ENCODE measurements at regions not wholly inside any gene's neighbourhood (a gene's known extent, or its start where the extent isn't known, plus 50 kb on each side); places are given as distances from the start of the nearest gene placed in this dataset.
"Not testable (repeated sequence)": the region's sequence is repeated elsewhere in the genome, so short reads cannot be mapped to it uniquely, and the experiment has no call there.

DNA sequence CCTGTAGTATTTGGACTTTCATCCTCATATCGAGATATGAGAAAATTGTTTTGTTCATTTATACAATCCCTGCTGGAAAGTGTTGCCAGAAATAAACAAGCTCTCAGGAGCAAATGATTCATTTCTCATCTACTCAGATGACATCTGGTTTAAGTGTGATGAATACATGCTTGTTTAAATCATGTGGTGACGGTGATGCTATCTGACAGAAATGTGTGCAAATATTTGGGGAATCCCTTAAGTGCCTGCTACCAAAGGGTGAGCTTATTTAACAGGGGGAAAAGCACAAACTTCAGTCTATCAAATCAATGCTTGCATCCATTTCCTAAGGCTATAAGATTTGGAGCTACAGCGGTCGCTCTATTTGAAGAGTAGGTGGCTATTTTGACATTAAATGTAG, 368.3 kb upstream of the SASH1 start:
- no peak for DNase-seq (ENCODE audit: low read depth)

DNA sequence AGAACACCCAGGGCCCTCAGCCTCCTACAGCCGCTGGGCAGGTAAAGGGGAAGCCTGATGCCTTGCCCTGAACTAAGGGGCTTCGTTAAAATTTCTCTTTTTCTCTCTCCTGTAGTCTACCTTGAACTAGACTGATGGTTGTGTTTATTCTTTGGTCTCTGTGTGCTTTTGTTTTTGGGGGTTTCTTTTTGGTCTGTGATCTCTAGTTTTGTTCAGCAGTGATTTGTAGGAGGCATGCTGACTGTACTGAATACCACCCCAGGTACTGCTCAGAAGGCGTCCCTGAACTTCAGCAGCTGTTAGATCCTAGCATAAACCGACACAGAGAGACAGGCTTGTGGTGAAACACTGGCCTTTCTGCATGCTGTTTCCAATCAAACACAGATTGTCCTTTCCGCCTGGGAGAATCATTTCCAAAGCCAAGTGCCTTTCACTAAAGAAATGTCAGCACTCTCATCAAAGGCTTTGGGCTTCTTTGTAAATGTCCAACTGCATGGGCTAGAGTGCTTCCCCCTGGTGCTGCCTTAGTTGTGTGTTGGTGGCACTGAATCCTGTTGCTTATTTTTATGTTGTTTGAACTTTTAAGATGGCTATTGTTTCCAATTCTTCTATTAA, 364.7 kb upstream of the SASH1 start:
- no peak for DNase-seq (ENCODE audit: low read depth)

DNA sequence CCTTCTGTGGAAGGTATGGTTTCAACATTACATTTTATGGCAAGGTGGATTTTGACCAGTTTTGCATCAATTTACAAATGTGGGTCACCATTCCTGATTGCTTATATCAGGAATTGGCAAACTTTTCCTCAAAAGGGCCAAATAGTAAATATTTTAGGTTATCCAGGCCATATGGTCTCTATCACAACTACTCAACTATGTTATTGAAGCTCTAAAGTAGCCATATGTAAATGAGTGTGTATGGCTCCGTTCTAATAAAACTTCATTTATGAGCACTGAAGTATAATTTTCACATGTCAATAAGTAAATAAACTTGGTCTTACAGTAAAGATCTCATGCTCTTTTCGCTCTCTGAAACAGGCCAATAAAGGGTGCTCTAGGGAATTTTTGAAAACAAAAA, 362.7 kb upstream of the SASH1 start:
- DNase-seq (ENCODE audit: low read depth): no peak

DNA sequence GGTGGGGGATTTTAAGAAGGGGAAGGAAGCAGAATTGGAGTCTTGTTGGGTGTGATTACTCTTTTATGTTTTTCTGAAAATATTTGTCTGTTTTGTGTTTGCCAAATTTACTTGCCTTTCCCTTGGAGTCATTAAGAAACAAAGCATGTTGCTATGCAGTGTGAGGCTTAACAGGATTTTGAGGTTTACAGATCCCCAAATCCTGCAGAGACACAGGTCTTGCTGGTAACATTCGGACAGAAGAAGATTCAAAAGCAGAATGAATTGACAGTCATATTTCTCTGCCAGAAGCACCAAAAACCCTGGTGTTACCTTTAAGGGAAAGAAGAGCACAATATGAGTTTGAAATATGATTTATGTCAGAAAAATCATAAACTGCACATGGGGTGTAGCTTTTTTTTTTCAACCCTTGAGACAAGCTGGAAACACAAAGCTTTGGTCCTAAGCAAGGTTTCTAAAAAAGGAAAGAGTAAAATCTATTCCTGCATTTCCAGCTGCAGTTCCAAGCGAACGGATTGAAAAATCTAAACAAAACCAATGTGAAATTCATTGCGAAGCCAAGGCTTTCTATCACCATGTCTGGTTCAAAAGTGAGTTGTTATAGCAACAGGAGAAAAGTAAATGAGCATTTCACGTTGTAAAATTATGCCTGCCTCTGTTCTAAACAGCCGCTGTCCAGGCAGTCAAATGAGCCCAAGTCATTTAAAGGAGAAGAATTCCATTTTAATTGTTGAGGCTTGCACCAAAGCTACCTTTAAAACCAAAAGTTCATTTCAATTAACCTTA, 358.9 kb upstream of the SASH1 start:
- no peak for DNase-seq (ENCODE audit: low read depth)

DNA sequence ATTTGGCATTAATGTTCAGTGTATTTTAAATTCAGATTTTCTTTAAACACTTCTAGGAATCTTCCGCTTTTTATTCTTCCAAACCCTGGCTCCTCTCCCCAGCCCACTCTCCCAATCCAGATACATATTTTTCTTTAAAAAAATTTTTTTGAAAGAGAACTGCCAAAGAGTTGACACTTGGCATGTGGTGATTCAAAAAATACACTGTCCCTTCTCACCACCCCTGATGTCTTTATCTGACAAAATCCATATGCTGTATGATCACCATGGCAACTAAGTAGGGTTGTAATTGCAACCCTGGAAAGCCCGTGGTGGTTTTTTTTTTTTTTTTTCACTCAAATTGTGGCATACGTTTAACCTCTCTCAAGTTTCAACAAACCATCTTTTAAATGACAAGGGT, 355.8 kb upstream of the SASH1 start:
- DNase-seq (ENCODE audit: low read depth): no peak

DNA sequence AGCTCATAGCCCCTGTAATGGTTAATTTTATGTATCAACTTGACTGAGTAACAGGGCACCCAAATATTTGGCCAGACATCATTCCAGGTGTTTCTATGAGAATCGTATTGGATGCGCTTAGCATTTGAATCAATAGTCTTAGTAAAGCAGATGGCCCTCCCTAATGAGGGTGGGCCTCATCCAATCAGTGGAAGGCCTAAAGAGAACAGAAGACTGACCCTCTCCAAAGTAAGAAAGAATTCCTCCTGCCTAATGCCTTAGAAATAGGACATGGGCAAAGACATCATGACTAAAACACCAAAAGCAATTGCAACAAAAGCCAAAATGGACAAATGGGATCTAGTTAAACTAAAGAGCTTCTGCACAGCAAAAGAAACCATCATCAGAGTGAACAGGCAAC, 352.5 kb upstream of the SASH1 start:
- no peak for DNase-seq (ENCODE audit: low read depth)

DNA sequence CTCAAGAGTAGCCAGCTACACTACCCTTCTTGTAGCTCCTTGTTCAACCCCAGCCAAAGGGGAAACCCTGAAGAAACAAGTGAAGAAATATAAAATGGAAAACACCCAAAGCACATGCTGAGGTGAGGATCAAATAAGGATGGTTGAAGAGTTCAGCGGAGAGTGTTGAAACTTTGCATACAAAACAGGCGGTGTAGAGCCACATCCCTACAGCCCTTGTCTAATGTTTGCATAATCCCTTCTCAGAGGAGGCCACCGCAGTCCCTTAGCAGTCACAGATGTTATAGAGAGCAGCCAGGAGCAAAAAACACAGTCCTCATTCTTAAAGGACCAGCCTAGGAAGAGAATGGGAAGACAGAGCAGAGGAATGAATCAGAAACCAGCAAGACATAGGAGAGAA, 350.7 kb upstream of the SASH1 start:
- no peak for DNase-seq (ENCODE audit: low read depth)

DNA sequence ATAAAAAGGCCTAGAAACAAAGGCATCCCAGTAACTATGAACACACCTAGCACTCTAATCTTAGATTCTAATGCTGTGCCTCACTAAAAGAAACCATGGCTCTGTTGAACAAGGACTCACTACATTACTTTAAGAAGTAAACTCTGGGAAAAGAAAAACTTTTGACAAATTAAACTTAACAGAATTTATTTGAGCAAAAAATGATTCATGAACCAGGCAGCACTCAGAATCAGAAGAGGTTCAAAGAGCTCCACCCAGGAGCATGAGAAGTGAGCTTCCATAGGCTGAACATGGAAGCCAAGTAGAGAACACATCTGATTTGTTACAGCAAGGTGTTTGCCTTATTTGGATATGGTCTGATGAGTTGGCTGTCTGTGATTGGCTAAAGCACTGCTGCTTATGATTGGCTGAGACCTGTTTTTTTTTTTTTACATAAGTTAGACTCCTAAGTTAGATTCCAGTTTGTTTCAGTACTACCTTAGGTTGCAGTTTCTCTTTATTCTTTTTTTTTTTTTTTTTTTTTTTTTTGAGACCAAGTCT, 343.6 kb upstream of the SASH1 start:
- DNase-seq (ENCODE audit: low read depth): no peak

DNA sequence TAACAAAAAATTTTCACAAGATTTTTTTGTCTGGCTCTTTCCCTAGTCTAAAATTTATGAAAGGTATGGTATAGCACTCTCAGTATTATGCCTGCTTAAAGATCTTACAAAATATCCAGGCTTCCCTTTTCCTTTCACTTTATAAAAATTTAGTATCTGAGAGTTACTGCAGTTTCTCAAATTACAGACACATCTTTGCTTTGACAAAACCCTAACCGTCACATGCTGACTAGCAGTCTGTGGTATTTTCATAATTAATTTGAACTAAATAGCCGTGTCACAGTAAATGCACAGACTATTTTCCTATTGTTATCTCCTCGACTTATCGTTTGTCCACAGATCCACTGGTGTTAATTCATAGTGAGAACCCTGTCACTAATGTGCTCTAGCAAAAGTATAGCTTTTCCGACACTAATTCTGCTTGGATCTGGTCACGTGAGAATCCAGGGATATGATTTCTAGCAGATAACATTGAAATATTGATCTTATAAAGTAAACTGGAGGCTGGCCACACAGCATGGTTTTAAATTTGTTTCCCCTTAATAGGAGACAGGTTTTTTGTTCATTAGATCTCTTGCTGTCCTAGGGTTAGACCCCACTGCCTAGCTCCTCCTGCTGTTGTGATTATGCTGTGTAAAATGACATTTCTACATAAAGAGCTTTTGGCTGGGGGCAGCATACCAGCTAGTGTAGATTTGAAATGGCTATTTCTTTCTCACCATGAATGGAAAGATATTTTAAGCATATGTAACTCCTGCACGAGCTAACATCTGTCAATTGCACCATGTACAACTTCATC, 340.6 kb upstream of the SASH1 start:
- no peak for DNase-seq (ENCODE audit: low read depth)

DNA sequence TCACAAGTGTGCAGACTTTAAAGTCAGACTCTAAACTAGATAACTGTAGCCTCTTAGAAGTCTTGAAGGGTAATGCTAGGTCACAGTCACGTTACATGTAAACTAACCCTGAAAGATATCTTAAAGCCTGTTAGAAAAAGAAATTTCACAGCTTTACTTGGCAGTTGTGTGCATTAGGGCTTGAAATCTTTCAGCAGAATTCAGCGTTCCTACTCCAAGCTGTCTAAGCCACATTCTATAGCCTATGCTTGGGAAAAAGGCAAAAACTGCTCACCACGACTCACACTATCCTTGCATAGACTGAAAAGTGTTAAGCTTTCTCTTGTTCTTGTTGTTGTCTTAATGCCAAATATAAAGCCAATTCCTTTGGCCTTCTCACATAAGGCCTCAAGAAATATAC, 338.0 kb upstream of the SASH1 start:
- no peak for DNase-seq (ENCODE audit: low read depth)

DNA sequence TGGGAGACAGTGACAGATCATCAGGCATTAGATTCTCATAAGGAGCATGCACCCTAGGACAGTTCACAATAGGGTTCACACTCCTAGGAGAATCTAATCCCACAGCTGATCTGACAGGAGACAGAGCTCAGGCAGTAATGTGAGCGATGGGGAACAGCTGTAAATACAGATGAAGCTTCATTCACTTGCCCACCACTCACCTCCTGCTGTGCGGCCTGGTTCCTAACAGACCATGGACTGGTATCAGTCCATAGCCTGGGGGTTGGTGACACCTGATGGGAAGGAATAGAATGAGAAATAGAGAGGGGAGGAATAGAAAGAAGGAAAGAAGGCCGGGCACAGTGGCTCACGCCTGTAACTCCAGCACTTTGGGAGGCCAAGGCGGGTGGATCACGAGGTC, 336.8 kb upstream of the SASH1 start:
- DNase-seq (ENCODE audit: low read depth): no peak

DNA sequence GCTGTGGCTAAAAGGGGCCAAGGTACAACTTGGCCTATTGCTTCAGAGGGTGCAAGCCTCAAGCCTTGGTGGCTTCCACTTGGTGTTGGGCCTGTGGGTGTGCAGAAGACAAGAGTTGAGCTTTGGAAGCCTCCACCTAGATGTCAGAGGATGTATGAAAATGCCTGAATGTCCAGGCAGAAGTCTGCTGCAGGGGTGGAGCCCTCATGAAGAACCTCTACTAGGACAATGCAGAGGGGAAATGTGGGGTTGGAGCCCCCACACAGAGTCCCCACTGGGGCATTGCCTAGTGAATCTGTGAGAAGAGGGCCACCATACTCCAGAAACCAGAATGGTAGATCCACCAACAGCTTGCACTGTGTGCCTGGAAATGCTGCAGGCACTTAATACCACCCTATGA, 332.1 kb upstream of the SASH1 start:
- not testable (repeated sequence) for DNase-seq (ENCODE audit: low read depth)

DNA sequence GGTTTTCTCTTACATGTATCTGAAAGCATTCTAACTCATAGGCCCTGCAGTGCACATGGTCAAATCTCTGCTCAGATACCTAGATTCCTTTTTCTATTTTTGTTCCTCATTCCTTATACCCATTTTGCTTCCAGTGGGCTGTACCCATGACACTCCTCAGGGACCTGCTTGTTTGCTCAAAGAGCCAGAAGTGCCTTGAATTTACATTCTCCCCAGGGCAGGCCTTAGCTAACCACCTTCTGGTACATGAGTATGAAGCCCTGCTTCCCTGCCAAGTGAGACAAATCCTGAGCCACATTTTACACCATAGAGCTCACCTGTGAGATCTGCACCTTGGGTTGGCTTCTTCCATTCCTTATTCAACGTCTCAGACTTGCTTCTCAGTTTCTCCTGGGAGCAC, 326.6 kb upstream of the SASH1 start:
- DNase-seq (ENCODE audit: low read depth): no peak

DNA sequence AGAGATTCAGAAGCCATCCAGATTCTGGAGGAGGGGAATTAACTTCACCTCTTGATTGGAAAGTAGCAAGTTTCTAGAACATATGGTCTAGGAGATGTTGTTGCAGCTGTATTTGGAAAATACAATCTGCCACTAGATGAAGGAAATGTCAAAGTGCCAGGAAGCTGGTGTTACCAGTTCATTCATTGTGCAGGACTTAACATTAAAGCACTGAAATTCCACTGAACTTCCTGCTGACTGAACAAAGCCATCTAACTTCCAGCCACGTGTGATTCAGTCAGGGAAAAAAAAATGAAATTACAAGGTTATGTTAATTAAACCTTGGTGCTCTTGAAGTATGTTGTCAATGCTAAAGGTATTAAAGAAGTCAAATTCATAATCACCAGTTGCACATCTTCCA, 321.5 kb upstream of the SASH1 start:
- no peak for DNase-seq (ENCODE audit: low read depth)

DNA sequence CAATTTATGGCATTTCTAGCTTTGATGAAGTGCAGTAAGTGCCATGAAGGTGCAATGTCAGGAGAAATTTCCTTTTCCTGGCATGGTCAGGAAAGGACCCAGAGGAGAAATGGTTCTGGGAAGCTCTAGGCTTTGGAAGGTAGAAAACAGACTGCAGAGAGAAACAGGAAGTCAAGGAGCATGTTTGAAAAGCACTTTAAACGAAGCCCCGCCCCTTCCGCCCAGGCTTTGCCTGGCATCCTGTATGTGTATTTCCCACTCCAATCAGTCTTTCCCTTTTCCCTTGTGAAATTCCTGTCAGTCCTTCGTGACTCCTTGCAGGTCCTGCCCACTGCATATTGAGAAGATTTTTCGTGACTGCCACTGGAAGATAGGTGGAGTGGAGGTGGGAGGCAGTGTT, 320.9 kb upstream of the SASH1 start:
- no peak for DNase-seq (ENCODE audit: low read depth)

DNA sequence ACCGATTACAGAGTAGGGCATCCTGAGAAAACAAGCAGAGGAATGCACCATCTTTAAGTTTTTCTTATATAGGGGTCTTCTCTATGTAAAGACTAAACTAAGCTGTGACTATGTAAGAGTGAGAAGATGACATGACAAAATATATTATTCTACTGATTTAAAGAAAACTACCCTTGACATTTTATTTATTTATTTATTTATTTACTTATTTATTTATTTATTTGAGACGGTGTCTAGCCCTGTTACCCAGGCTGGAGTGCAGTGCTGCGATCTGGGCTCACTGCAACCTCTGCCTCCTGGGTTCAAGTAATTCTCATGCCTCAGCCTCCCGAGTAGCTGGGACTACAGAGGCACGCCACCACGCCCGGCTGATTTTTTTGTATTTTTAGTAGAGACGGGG, 320.4 kb upstream of the SASH1 start:
- DNase-seq (ENCODE audit: low read depth): not testable (repeated sequence)

DNA sequence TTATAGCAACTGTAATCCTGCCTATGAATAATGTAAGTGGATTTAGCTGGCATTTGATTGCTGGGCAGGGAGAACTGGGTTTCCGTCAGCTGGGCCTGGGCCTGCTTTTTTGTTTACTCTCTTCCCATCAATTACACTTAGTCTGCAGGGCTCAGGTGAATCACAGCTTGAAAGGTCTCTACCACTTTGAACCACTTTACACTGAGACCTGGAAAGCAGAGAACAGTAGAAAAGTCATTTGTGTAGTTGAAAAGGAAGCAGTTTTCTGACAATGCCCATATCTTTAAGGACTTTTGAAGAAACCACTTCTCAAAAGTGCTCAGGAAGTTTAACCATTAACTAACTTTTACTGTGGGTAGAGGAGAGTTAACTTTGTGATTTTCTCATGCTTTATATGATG, 315.4 kb upstream of the SASH1 start:
- no peak for DNase-seq (ENCODE audit: low read depth)

DNA sequence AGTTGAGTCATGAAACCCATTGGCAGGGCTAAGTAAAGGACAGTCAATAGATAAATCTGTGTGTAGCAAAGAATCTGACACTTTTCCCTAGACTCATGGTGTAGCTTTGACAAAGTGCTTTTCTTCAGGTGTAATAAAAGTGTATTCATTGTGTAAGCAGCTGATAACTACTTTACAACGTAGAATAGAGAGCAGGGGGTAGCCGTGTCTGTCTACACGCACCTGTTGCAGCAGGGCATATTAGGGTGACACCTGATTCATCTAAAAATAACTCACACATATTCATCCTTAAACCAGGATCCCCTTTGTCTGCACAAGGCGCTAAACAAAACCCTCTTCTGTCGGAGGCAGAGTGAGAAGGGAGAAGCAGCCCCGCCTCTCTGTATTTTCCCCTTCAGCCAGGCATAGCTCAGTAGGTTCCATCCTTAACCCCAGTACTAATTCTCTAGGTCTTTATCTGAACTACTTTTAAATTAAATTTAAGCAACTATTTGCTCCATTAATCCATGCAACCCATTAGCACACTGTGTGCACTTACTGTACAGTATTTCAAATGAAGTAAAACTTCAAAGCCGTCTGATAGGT, 306.7 kb upstream of the SASH1 start:
- no peak for DNase-seq (ENCODE audit: low read depth)

DNA sequence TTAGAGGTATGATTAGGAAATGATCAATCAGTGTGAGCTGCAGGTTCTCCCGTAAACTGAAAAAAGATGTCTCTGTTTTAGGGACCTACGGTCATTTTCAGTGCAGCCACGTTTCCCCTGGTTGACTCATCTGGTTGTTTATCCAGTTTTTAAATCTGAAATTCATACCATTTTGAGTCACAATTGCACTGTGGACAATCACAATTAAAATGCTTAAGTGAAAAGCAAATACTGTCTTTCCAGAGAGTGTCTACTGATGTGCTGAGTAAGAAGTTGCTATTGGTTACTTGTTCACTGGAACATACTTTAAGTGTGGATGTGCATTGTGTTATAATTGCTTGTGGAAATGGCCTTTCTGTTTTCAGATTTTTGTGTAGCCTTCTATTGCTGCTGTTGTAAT, 305.1 kb upstream of the SASH1 start:
- no peak for DNase-seq (ENCODE audit: low read depth)

DNA sequence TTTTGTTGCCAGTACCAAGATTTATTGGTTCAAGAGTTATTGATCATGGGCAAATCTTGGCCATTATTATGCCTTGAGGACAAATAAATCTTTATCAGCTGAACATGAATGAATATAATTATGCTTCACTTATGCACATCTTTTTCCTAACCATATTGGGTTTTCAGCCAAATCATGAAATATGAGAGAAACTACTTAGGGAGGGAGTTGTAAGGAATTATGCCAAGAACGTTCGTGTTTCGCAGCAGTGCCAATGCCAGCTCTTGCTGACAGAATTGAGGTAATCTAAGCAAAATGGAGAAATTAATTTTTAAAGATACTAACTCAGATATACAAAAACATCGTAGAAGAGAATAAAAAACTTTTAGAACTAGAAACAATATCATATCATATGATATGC, 301.1 kb upstream of the SASH1 start:
- no peak for DNase-seq (ENCODE audit: low read depth)

DNA sequence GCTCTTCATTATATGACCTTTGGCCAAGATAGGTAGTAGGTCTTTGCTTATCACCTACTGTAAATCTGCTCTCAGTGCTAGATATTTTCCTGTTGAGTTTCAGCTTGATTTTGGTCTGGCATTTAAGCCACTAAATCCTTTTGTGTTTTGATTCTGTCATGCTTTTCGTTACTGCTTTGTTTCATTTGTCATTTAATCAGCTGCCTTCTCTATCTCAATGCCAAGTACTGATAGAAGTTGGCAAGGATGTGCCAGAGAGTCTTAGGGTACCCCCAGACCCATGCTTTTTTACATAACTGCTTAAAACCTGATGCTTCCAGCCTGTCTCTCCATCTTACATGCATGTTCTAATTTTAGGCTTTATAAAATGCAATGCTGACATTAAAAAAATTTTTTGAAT, 300.1 kb upstream of the SASH1 start:
- DNase-seq (ENCODE audit: low read depth): no peak

DNA sequence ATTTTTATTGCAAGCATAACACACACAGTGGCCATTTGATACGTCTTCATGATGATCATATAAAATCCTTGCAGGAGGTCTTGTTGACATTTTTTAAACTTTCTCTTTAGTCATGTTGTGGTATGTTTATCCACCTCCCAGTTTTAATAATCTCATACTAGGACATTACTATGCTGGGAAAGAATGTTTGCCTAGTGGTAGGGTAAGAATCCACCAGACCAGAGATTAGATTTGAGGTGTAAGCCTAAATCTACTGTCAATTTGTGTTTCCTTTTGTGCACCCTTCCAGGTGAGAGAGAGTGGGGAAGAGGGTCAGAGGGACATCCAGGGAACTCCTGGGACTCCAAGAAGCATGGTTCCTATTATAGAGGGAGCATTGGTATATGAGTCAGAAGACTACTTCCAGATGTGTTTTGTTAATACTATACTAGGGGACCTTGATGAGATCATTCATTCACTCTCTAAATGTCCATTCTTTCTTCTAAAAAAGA, 298.3 kb upstream of the SASH1 start:
- DNase-seq (ENCODE audit: low read depth): no peak
